Activated CD4-positive, alpha-beta T cell treated with anti-CD3 and anti-CD28 coated beads, Interleukin-2, Interleukin-4, amounts not matched to agents 100 ng/mL and 50 ng/mL, durations not matched to agents 16 hours and 8 hours (primary cell): ENCODE measurements at regions not wholly inside any gene's neighbourhood (a gene's known extent, or its start where the extent isn't known, plus 50 kb on each side); places are given as distances from the start of the nearest gene placed in this dataset.
"Not testable (repeated sequence)": the region's sequence is repeated elsewhere in the genome, so short reads cannot be mapped to it uniquely, and the experiment has no call there.

ENCODE experiments used
- DNase-seq: peaks from one replicate; pipeline ENCODE4 v3.0.0-alpha.2; 2020; ENCODE audit warnings: low spot score

DNA sequence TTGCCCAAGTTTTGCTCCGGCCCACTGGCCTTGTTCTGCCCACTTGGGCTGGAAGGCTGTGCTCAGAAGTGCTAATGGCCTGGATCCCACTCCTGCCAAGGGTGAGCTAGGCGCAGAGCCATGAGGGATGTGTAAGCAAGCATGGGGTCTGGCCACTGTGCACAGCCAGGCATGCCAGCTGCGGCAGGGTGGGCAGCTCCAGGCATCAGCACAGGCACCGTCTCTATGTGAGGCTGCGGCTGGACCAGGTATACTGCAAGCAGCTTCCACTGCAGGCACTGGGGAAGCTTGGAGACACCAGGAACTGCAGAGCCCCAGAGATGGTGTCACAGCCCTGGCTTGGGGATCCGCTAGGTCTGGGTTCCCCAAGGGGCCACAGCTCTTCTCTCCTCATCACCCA lies 264.9 kb downstream of the LRIG3 start:
- no peak for DNase-seq

DNA sequence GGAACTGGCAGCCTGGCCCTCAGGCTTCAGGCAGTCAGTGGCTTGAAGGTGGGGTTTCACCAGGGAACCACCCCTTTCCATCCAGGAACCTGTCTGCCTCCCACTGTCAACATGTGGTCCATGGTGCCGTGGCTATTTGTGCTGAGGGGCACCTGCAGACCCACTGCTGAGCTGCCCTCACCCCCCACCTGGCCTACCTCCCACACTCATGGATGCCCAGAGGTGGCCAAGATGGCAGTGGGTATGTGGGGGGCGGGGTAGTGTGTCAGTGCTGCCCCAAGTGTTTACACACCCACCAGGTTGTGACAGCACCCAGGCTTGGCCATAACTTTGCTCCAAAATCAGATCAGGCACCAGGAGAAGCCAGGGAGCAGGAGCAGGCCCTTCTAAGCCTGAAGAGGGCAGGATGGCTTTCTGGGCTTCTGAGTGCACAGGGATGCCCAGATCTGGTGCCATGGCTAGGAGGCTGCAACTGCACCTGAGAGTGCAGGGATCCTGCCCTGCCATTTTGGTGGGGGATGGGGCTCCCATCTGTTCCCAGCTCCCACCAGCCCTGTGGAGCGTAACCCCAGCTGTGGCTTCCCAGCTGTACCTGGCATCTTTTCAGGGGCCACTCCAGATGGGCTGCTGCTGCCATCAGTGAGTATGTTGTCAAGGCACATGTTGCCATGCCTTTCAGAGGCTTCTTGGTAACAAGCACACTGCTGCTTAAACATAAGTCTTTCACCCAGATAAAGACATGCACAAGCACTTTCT lies 263.9 kb downstream of the LRIG3 start:
- DNase-seq: no peak

DNA sequence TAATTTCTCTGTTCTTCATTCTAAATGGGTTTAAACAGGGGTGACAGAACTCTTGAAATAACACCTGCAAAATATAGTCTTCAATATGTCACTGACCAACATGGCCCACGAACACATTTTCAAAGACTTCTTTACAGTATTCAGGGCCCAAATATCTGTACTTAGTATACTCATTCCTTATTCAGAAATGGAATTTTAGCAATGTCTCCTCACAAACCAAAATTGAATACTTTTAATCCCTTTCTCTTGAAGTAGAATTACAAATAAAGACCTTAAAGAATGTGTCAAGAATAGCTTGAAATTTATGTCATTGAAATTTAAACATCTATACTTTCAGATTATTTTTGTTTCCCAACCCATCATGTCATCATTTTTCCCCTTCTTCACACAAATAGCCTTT lies 263.1 kb downstream of the LRIG3 start:
- DNase-seq: no peak

DNA sequence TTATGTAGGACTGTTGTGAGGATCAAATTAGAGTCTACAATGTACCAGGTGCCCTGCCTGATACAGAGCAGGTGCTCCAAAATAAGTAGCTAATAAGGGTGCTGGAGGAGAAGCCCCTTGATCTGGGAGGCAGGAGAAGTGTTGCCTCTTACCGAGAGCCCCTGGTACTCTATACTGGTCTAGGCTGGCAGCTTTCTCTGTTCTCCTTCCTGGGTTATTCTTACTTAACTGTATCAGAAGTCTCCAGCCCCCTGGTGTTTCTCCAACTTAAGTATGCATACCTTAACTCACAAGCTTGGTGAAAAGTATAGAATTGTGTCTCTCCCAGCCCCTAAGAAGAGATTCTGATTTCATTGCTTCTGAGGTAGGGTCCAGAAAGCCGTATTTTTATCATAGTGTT lies 254.9 kb downstream of the LRIG3 start:
- DNase-seq: no peak

DNA sequence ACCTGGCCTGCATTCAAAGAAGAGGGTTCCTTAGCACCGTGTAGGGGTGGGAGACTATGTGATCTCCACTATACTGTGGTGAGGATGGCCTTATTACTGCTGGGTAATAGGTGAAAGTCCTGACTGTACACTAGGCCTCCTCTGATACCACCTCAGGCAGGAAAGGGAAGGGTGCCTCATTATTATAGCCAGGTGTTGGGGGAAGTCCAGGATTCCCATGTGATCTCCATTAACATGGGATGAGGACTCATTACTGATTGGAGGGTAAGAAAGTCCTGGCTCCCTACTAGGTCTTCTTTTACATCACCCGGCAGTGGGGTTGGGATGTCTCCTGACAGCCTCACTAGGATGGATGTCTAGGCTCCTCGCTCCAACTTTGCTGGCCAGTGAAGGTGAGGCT lies 252.1 kb downstream of the LRIG3 start:
- DNase-seq: no peak

DNA sequence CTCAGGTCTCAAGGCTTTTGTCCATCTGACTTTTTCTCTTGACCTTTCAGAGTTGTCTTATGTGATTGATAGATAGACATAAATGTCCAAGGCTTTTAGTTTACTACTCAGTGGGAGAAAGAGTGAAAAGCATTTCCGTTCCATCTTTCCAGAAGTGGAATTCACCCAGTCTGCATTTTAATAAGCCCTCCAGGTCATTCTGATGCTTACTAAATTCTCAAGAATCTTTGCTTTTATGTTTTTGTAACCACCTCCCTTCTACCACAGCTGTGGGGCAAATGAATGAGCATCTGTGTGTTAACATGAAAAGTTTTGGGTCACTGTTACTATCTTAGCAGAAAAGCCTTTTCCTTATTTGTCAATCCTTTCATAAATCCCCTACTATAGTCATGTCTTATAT lies 251.4 kb downstream of the LRIG3 start:
- no peak for DNase-seq

DNA sequence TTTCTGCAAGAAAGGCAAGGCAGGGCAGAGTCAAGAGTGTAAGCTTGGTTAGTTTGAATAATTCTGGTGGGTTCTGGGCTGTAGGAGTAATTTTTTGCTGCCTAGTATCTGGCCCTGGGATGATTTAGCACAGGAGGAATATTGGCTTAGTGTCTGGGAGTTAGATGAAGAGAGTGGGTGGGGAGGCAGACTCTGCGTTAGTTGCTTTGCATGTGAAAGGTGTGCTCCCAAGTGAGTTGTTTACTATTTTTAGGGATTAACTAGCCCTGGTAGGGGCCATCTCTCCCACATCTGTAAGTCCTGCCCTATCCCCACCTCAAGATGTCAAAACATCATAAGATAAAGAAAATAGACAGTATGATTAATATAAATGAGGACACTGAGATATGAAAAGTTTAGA lies 249.7 kb downstream of the LRIG3 start:
- no peak for DNase-seq

DNA sequence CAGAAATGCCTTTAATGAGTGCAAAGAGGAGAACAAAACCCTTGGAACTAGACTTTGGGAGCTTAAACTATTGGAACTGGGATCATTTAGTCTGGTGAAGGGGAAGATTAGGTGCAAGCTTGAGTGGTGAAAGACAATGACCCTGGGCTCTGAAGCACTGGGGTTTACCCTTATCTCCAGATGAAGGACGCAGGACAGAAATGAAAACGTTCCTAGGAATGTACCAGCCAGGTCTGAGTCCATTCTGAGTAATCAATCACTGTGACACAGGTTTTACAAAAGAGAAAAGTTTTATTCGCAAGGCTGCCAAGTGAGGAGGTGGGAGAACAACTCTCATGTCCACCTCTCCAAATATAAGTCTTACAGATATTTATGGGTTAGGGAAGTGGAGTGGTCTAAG lies 249.1 kb downstream of the LRIG3 start:
- DNase-seq: no peak

DNA sequence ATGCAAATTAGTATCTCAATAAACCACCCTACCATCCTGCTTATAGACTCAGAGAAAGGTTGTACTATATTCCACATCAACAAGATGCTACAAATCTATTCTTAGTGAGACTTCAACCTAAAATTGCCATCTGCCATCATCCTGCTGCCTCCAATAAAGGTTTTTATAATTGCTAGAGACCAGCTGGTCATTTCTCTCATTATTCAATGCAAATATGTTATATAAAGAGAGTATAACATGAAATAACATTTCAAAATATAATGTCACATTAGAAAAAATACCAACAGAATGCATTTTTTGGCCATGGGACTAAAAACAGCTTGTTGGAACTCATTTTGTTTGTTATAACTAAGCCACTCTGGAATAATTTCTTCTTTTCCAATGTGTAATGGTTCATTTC lies 247.3 kb downstream of the LRIG3 start:
- DNase-seq: no peak

DNA sequence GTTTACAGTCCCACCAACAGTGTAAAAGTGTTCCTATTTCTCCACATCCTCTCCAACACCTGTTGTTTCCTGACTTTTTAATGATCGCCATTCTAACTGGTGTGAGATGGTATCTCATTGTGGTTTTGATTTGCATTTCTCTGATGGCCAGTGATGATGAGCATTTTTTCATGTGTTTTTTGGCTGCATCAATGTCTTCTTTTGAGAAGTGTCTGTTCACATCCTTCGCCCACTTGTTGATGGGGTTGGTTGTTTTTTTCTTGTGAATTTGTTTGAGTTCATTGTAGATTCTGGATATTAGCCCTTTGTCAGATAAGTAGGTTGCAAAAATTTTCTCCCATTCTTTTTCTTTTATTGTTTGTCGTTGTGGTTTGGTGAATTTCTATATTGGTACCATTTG lies 242.5 kb downstream of the LRIG3 start:
- DNase-seq: not testable (repeated sequence)

DNA sequence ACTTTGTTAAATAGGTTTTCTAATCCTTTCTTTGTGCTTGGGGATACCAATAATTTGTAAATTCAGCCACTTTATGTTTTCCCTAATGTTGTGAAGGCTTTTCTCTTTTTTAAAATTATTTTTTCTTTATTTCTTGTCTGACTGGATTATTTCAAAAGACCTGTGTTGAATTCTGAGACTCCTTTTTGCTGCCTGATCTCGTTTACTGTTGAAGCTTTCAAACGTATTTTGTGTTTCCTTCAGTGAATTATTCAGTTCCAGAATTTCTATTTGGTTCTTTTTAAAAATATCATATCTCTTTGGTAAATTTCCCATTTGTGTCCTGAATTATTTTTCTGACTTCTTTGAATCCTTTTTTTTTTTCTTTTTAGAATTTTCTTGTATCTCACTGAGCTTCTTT lies 241.6 kb downstream of the LRIG3 start:
- no peak for DNase-seq

DNA sequence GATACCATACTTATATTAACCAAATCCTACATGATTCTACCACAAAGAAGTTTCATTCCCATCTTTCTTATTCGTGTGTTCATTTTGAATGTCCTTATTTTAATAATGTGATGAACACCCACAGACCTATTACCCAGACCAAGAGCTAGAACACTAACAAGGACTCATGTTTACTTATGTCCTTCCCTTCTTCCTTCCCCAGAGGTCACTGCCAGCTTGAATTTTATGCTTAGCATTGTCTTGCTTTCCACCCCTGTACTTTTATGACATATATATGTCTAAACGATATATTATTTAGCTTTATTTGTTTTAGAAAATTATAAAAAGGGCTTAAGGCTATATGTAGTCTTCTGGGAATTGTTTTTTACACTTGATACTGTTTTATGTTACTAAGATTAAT lies 238.6 kb downstream of the LRIG3 start:
- DNase-seq: no peak

DNA sequence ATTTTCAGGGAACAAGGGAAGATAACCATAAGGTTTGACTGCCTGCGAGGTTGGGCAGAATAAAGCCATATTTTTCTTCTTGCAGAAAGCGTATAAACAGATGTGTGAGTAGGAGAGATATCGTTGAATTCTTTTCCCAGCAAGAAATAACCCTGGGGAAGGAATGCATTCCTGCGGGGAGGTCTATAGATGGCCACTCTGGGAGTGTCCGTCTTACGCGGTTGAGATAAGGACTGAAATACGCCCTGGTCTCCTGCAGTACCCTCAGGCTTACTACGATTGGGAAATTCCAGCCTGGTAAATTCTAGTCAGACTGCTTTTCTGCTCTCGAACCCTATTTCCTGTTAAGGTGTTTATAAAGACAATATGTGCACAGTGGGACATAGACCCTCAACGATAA lies 225.0 kb downstream of the LRIG3 start:
- DNase-seq: no peak

DNA sequence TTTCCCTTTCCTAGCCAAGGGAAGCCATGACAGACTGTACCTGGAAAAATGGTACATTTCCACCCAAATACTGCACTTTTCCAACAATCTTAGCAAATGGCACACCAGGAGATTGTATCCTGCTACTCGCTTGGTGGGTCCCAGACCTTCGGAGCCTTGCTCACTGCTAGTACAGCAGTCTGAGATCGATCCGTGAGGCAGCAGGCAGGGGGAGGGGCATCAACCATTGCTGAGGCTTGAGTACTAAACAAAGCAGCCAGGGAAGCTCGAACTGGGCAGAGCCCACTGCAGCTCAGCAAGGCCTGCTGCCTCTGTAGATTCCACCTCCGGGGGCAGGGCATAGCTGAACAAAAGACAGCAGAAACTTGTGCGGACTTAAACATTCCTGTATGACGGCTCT lies 218.8 kb downstream of the LRIG3 start:
- no peak for DNase-seq

DNA sequence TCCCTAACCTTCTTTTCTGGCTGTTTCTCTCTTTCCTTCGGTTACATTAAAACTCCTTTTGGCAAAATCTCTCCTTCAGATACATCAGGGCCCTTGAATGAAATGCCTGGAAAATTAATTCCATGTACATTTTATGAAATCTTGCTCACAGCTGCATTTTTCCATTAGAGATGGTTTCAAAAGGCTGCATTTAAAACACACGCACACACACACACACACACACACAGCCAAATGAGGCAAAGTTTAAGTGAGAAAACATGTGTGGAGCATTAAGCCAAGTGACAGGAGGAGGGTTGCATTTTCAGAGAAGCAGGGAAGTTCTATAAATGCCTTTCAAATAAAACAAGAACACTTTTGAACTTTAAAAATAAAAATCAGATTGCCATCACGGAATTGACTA lies 216.4 kb downstream of the LRIG3 start:
- no peak for DNase-seq

DNA sequence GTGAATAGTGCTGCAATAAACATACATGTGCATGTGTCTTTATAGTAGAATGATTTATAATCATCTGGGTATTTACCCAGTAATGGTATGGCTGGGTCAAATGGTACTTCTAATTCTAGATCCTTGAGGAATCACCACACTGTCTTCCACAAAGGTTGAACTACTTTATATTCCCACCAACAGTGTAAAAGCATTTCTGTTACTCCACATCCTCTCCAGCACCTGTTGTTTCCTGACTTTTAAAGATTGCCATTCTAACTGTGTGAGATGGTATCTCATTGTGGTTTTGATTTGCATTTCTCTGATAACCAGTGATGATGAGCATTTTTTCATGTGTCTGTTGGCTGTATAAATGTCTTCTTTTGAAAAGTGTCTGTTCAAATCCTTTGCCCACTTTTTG lies 215.5 kb downstream of the LRIG3 start:
- not testable (repeated sequence) for DNase-seq

DNA sequence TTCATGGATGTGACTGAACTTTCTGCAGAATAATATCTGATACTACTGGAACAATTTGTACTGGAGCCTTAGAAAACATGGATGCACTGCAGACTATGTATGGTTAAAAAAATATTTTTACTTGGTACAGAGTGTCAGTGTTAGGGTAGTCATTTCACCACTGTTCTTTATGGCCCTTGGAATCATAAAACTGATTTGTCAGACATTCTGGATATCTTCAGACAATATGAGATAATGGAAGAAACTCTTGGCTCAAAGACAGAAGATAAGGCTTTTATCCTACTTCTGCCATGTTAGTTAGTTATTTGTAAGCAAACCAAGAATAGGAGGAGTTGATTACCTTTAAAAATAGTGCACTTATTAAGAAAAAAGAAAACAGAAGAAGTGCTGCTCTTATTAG lies 209.4 kb downstream of the LRIG3 start:
- no peak for DNase-seq

DNA sequence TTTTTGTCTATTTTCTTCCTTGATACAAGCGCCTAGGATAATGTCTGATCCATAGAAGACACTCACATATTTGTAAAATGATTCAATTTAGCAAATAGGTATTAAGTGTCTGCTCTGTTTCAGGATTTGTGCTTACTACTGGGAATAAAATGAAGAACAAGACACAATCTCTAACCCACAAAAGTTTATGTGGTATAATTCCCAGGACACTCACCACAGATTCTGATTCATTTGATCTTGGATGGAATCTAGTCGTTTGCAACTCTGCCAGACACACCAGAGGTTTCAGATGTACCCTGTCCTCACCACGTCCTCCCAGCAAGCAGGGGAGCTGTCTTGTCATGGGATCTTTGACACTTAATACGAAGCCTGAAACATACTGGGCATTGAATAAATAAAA lies 208.3 kb downstream of the LRIG3 start:
- no peak for DNase-seq

DNA sequence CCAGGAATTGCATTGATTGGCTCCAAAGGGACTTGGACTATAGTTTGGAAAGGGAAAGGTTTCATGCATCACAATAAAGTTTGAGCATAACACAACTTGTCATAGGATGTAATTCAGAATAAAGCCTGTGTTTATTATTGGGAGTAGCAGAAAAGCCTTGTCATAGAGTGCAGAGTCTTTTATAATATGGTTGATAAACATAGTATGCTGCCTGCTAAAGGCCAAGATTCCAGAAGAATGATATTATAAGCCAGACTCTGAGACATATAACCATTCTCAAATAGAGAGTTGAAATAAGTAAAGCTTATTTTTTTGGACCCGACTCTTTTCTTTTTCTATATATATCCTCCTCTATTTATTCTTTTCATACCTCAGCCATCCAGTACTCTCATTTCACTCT lies 207.3 kb downstream of the LRIG3 start:
- no peak for DNase-seq

DNA sequence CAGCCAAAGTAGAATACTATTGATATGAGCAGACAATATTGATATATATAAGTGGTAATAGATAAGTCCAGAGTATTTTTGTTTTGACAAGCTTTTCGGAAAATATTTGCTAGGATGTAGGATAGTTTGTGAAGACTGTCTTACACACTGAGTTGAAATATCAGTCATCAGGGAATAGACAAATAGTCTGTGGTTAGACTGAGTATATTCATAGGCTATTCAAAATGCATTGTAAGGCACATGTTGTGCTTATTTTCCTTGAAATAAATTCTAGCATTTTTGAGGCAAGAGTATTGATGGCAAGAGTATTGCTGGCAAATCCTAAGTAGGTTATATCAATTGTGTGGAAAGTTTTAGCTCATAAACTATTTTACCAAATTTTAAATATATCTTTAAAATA lies 201.1 kb downstream of the LRIG3 start:
- no peak for DNase-seq

DNA sequence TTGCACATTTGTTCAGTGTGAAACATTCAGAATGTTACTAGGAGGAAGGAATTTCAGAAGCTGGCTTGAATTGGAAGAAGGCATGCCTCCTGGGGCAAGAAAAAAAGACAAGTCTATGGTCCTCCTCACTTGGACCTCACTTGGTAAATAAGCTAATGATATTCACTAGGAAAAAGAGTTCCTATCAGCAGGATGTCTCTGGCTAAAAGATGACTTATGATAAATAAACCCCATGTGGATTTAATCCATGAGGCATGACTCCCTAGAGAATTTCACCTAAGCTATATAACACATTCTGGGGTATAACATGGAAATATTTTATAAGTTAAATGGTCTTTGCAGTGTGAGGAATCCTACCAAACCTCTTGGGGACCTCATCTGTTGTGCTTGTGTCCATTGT lies 199.9 kb downstream of the LRIG3 start:
- no peak for DNase-seq

DNA sequence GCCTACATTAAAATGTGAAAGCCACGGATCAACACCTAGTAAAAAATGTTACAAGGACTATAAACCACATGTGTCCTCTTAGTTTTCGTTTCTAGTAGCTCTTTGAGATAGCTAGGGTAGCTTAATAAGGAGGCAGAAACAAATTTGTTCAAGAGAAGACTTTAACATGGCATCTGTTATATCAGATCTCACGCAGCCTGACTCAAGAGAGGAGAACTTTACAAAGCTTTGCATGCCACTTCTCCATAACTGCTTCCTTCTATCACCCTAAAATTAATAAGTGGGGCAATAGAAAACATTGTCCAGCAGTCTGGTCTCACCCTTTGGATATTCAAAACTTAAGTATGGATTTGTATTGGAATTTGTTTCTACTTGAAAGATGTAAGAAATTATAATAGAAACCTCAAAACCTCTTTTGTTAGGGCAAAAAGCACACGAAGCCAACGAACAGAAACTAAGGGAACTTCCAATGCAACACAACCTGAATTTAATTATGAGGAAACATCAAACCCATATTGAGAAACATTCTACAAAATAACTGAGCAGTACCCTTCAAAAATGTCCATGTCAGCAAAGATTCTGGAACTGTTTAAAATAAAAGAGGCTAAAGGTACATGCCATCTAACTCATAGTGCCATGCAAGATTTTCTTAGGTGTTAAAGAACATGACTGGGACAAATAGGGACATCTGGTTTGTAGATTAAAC lies 194.8 kb downstream of the LRIG3 start:
- DNase-seq: no peak

DNA sequence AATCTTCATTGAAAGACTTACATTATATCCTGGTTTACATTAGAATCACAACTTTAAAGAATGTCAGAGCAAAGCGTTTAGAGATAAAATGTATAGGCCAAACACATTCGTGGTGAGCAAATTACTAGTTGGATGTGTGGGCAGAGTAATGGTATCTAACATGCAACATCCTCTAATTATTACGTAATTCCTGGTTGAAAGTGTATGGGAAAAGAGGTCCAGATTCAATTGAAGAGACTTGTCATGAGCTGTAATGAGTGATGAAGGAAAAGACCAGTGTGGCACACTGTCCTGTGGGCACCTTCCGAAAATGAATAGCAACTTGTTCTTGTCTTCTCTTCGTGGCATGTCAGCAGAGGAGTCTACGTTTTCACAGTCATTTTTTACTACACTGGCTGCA lies 192.8 kb downstream of the LRIG3 start:
- no peak for DNase-seq

DNA sequence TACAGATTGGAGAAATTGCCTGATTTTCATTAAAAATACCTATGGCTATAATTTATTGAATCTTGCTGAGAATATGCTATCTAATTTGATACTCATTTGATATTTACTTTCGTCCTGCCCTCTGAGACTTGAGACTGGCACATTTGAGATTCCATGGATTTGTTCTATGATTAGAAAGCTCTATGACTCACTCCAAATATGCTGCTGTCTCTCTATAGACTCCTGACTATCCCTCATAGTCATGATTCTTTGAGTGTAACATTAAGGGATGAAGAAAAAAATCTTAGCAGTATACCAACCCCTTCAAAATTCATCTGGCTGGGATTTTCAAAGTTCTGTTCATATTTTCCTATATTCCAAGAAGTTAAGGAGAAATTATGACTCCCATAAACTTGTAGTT lies 191.9 kb downstream of the LRIG3 start:
- no peak for DNase-seq
